Adrenal gland (tissue), 9 donors: ENCODE measurements at regions not wholly inside any gene's neighbourhood (a gene's known extent, or its start where the extent isn't known, plus 50 kb on each side); places are given as distances from the start of the nearest gene placed in this dataset.

Experiments used
- DNase-seq, 7 donors: peaks; one replicate each; pipeline ENCODE4 v3.0.0-alpha.2; 2019 to 2020
- H3K27ac ChIP-seq, 5 donors: fragments of 200-600 bp; sonication (generic) in 4 of 5; 1 replicate in 3 of 5; 2 replicates in 2 of 5; pipeline versions ENCODE4 v1.5.1 to v1.8.0; 2016 to 2020; ENCODE audit warnings: mild to moderate bottlenecking in 1 of 5
- H3K27me3 ChIP-seq: fragments of 200-600 bp; 2 replicates; pipeline ENCODE4 v1.8.0; 2021
- H3K36me3 ChIP-seq, 2 donors: fragments of 200-600 bp; replicated peaks in 1 of 2; 1 replicate in 1 of 2; 2 replicates in 1 of 2; pipeline versions ENCODE4 v1.5.1 to v1.8.0; 2018 to 2022
- H3K4me1 ChIP-seq, 2 donors: fragments of 200-600 bp; replicated peaks in 1 of 2; 1 replicate in 1 of 2; 2 replicates in 1 of 2; pipeline versions ENCODE4 v1.5.1 to v1.8.0; 2018 to 2021
- H3K4me3 ChIP-seq, 4 donors: fragments of 200-600 bp; sonication (generic) in 3 of 4; one replicate each; pipeline ENCODE4 v1.5.1; 2016 to 2018
- H3K9me3 ChIP-seq, 3 donors: fragments of 200-600 bp; sonication (generic) in 1 of 3; replicated peaks in 1 of 3; 1 replicate in 2 of 3; 2 replicates in 1 of 3; pipeline versions ENCODE4 v1.5.1 to v1.8.0; 2016 to 2021
- CTCF ChIP-seq, 6 experiments: fragments of 450-650 bp in 4 of 6; fragments of 200-600 bp in 2 of 6; sonication (generic) in 1 of 6; IDR thresholded peaks; 1 replicate in 5 of 6; 2 replicates in 1 of 6; pipeline versions ENCODE4 v1.5.1 to v1.8.0; 2016 to 2021; ENCODE audit warnings: antibody characterized with exemption in 6 of 6, mild to moderate bottlenecking in 2 of 6, moderate library complexity in 1 of 6
- POLR2A ChIP-seq, 2 donors: fragments of 450-650 bp; IDR thresholded peaks; one replicate each; pipeline ENCODE4 v1.6.1; 2017; ENCODE audit warnings: antibody characterized with exemption in 2 of 2, mild to moderate bottlenecking in 2 of 2, moderate library complexity in 1 of 2
- WGBS, 4 donors: extraction: QIAGEN DNeasy Blood & Tissue Kit in 2 of 4; methylation state at CpG; one replicate each; pipeline versions ENCODE4 v1.1.5 to v1.1.7; 2013 to 2017; 5-methylcytosine and 5-hydroxymethylcytosine counted together
- intact Hi-C, 2 donors: fragments of 100-400 bp; cut with DNase I; formaldehyde crosslinking; loops; one replicate each; pipeline versions ENCODE4 v1.14.1 to v1.15.0; 2022 to 2023
- donor health status: healthy with polysubstance abuse.
- donor health status: Bipolar disorder and iron deficiency.
- donor health status: DM: yes; HTN: yes; CAD: no.
- donor health status: DM: no; HTN: no; CAD: no.
- donor health status: DM: no; HTN: no; CAD: no.

GRCh38 chr12:89933911-89934310 lies 225.3 kb upstream of the ATP2B1 start:
- Histone ChIP-seq H3K9me3 (no peaks in the 10 kb centered on the region), H3K4me1 (peaks cover 0 to 10% of the 10 kb centered on the region in 2 donors), H3K36me3 (no peaks in the 10 kb centered on the region), H3K27ac (no peak overlapping the region), H3K27me3 (no peaks in the 10 kb centered on the region), H3K4me3 (no peak overlapping the region)
- no peak for TF ChIP-seq CTCF (IDR thresholded peaks at IDR 0.05)
- no peak for TF ChIP-seq POLR2A (IDR thresholded peaks at IDR 0.05)
- 50 to 67% (median 62%) methylated on average over 1 of the region's 1 CpG for WGBS, 4 donors
- intact Hi-C loops: no loop called here
- no peak for DNase-seq

GRCh38 chr12:89932954-89933353 lies 224.3 kb upstream of the ATP2B1 start:
- no peak for DNase-seq

GRCh38 chr12:89928467-89928866 lies 219.8 kb upstream of the ATP2B1 start:
- intact Hi-C loops: no loop called here
- Histone ChIP-seq H3K36me3 (no peaks in the 10 kb centered on the region), H3K27ac (no peak overlapping the region), H3K4me3 (no peak overlapping the region), H3K9me3 (no peaks in the 10 kb centered on the region), H3K27me3 (no peaks in the 10 kb centered on the region), H3K4me1 (no peaks in the 10 kb centered on the region)
- DNase-seq: no peak
- TF ChIP-seq CTCF (IDR thresholded peaks at IDR 0.05) (no peak), POLR2A (IDR thresholded peaks at IDR 0.05) (no peak)
- 90 to 96% (median 93%) methylated on average over 1 of the region's 1 CpG for WGBS, 4 donors

More at GRCh38 chr12:89932954-89933353, 224.3 kb upstream of the ATP2B1 start:
- Histone ChIP-seq H3K9me3 (no peaks in the 10 kb centered on the region), H3K4me1 (peaks cover 0 to 10% of the 10 kb centered on the region in 2 donors), H3K4me3 (no peak overlapping the region), H3K27me3 (no peaks in the 10 kb centered on the region), H3K27ac (no peak overlapping the region), H3K36me3 (no peaks in the 10 kb centered on the region)
- 63 to 90% (median 82%) methylated on average over 4 of the region's 4 CpGs for WGBS, 4 donors
- intact Hi-C loops: no loop called here
- no peak for TF ChIP-seq POLR2A (IDR thresholded peaks at IDR 0.05)
- TF ChIP-seq CTCF (IDR thresholded peaks at IDR 0.05): no peak

GRCh38 chr12:89927226-89927698 lies 218.6 kb upstream of the ATP2B1 start:
- Histone ChIP-seq H3K36me3 (no peaks in the 10 kb centered on the region), H3K4me3 (no peak overlapping the region), H3K4me1 (no peaks in the 10 kb centered on the region), H3K27ac (no peak overlapping the region), H3K9me3 (no peaks in the 10 kb centered on the region), H3K27me3 (no peaks in the 10 kb centered on the region)
- DNase-seq: no peak
- intact Hi-C loops: no loop called here
- 75 to 89% (median 79%) methylated on average over 2 of the region's 2 CpGs for WGBS, 4 donors
- no peak for TF ChIP-seq POLR2A (IDR thresholded peaks at IDR 0.05)
- TF ChIP-seq CTCF (IDR thresholded peaks at IDR 0.05): no peak
